HepG2 (cell line): ENCODE measurements at regions not wholly inside any gene's neighbourhood (a gene's known extent, or its start where the extent isn't known, plus 50 kb on each side); places are given as distances from the start of the nearest gene placed in this dataset.

Experiments
- ATAC-seq: fragments of 200-7000 bp; cut with Tn5 transposase; 3 replicates; pipeline ENCODE4 v1.9.1; 2020; ENCODE audit warnings: mild to moderate bottlenecking, moderate library complexity
- BruUV-seq: library from RNA; stranded (reverse); fragments of 400-500 nt; replicated peaks from 2 replicates; lab custom pipeline; 2021; lab: Mats Ljungman, UMichigan
- CTCF ChIA-PET: fragments of 300-600 bp; formaldehyde crosslinking; extraction: SDS; loops from one replicate; lab custom pipeline; 2021; ENCODE audit warnings: low total read pairs, inconsistent platforms, low intra/inter-chr PET ratio; lab: Yijun Ruan, JAX
- POLR2A ChIA-PET: fragments of 350-600 bp; sonication (Branson Sonifier 250); formaldehyde crosslinking; loops from one replicate; lab custom pipeline; 2020; ENCODE audit warnings: antibody characterized with exemption, inconsistent platforms; lab: Yijun Ruan, JAX
- DNase-seq: peaks from one replicate; pipeline ENCODE4 v3.0.0-alpha.2; 2015; ENCODE audit warnings: low spot score
- FAIRE-seq: peaks from 3 replicates; lab custom pipeline; 2011; peaks lifted over from hg19 to GRCh38; lab: Jason Lieb, UNC
- H2AFZ ChIP-seq: one replicate; pipeline ENCODE4 v1.6.1; 2011; ENCODE audit warnings: low read length, inconsistent platforms
- H3K27ac ChIP-seq: fragments of 300-600 bp; 3 replicates; pipeline ENCODE4 v1.8.0; 2011; ENCODE audit warnings: mixed run types, mild to moderate bottlenecking, mixed read lengths, low read length, inconsistent platforms; ENCODE audit not compliant: insufficient read depth; ENCODE audit errors: extremely low read length
- H3K27me3 ChIP-seq, 2 experiments: fragments of 200-600 bp in 1 of 2; 2 replicates in 1 of 2; 3 replicates in 1 of 2; pipeline versions ENCODE4 v1.6.0 to v1.8.0; 2011; ENCODE audit warnings: low read length in 2 of 2, mild to moderate bottlenecking in 2 of 2, moderate library complexity in 2 of 2, inconsistent platforms in 1 of 2; ENCODE audit not compliant: insufficient read depth in 2 of 2, control insufficient read depth in 1 of 2
- H3K36me3 ChIP-seq, 2 experiments: fragments of 200-600 bp in 1 of 2; replicated peaks in 1 of 2; 2 replicates in 1 of 2; 3 replicates in 1 of 2; pipeline versions ENCODE4 v1.5.1 to v1.8.0; 2011; ENCODE audit warnings: low read length in 2 of 2, inconsistent platforms in 1 of 2; ENCODE audit not compliant: insufficient read depth in 2 of 2, control insufficient read depth in 1 of 2
- H3K4me1 ChIP-seq: 2 replicates; pipeline ENCODE4 v1.5.1; 2012; ENCODE audit warnings: low read length, inconsistent platforms; ENCODE audit not compliant: insufficient read depth
- H3K4me2 ChIP-seq: 2 replicates; pipeline ENCODE4 v1.6.0; 2011; ENCODE audit warnings: low read depth, low read length, inconsistent platforms
- H3K4me3 ChIP-seq, 3 experiments: fragments of 200-600 bp in 1 of 3; sonication (generic), shearing (Covaris generic) in 1 of 3; replicated peaks in 1 of 3; 2 replicates each; pipeline ENCODE4 v1.5.1; 2011 to 2016; ENCODE audit warnings: low read length in 3 of 3, inconsistent platforms in 2 of 3, low read depth in 2 of 3, mild to moderate bottlenecking in 2 of 3, control low read depth in 1 of 3, mixed read lengths in 1 of 3; ENCODE audit not compliant: insufficient read depth in 1 of 3
- H3K79me2 ChIP-seq: one replicate; pipeline ENCODE4 v1.6.1; 2011; ENCODE audit warnings: low read length, inconsistent platforms; ENCODE audit not compliant: insufficient read depth
- H3K9ac ChIP-seq: 2 replicates; pipeline ENCODE4 v1.6.0; 2011; ENCODE audit warnings: mild to moderate bottlenecking, low read depth, low read length, inconsistent platforms; ENCODE audit not compliant: insufficient read depth
- H3K9me3 ChIP-seq: 2 replicates; pipeline ENCODE4 v1.5.1; 2012; ENCODE audit warnings: mild to moderate bottlenecking, low read length
- H4K20me1 ChIP-seq: 2 replicates; pipeline ENCODE4 v1.6.0; 2011; ENCODE audit warnings: inconsistent platforms, mild to moderate bottlenecking, low read length, moderate library complexity; ENCODE audit not compliant: insufficient read depth
- EEA1 ChIP-seq: sonication (generic); formaldehyde crosslinking; IDR thresholded peaks from 2 replicates; pipeline ENCODE4 v1.5.1; 2020; ENCODE audit warnings: mild to moderate bottlenecking, missing genetic modification reagents, borderline replicate concordance
- FOXP4 ChIP-seq: sonication (generic); formaldehyde crosslinking; IDR thresholded peaks from 2 replicates; pipeline ENCODE4 v1.4.0; 2020; ENCODE audit warnings: missing genetic modification reagents
- GABPB1 ChIP-seq: IDR thresholded peaks from 2 replicates; pipeline ENCODE4 v1.6.1; 2016; ENCODE audit warnings: mild to moderate bottlenecking, missing genetic modification reagents, moderate library complexity, missing compliant biosample characterization
- HOXA3 ChIP-seq: sonication (generic); formaldehyde crosslinking; IDR thresholded peaks from 2 replicates; pipeline ENCODE4 v1.5.0; 2020; ENCODE audit warnings: missing genetic modification reagents
- NCOA1 ChIP-seq: sonication (generic); formaldehyde crosslinking; IDR thresholded peaks from 2 replicates; pipeline ENCODE4 v1.9.0; 2021; ENCODE audit warnings: missing genetic modification reagents
- NPAS2 ChIP-seq: sonication (generic); formaldehyde crosslinking; IDR thresholded peaks from 2 replicates; pipeline ENCODE4 v1.8.0; 2022; ENCODE audit warnings: mild to moderate bottlenecking, missing genetic modification reagents, borderline replicate concordance
- NR0B2 ChIP-seq: sonication (generic); formaldehyde crosslinking; IDR thresholded peaks from 2 replicates; pipeline ENCODE4 v1.4.0; 2020; ENCODE audit warnings: mild to moderate bottlenecking, missing genetic modification reagents
- PLSCR1 ChIP-seq: sonication (generic); formaldehyde crosslinking; IDR thresholded peaks from 2 replicates; pipeline ENCODE4 v1.5.0; 2020; ENCODE audit warnings: missing genetic modification reagents, mild to moderate bottlenecking, borderline replicate concordance
- PRDM4 ChIP-seq: sonication (generic); formaldehyde crosslinking; IDR thresholded peaks from 2 replicates; pipeline ENCODE4 v1.9.0; 2021; ENCODE audit warnings: missing genetic modification reagents, borderline replicate concordance
- RNF219 ChIP-seq: sonication (generic); formaldehyde crosslinking; IDR thresholded peaks from 2 replicates; pipeline ENCODE4 v1.5.0; 2020; ENCODE audit warnings: mild to moderate bottlenecking, missing genetic modification reagents
- ZBTB4 ChIP-seq: sonication (generic); formaldehyde crosslinking; IDR thresholded peaks from 2 replicates; pipeline ENCODE4 v1.4.0; 2020; ENCODE audit warnings: missing genetic modification reagents, mild to moderate bottlenecking, borderline replicate concordance
- ZFX ChIP-seq: sonication (generic); formaldehyde crosslinking; IDR thresholded peaks from 2 replicates; pipeline ENCODE4 v1.4.0; 2020; ENCODE audit warnings: mild to moderate bottlenecking, low read depth, missing genetic modification reagents, moderate library complexity
- ZNF317 ChIP-seq: sonication (generic); formaldehyde crosslinking; IDR thresholded peaks from 2 replicates; pipeline ENCODE4 v1.5.0; 2020; ENCODE audit warnings: mild to moderate bottlenecking, missing genetic modification reagents
- WGBS: methylation state at CpG from one replicate; pipeline ENCODE4 v1.1.6; 2017; ENCODE audit warnings: low lambda C conversion rate; 5-methylcytosine and 5-hydroxymethylcytosine counted together
- in situ Hi-C: cut with HindIII; loops from 2 replicates; pipeline ENCODE4 v1.10.0; 2017; ENCODE audit warnings: low pct_unique_long_range_greater_than_20kb; ENCODE audit not compliant: extremely low pct_ligation_motif_present
- intact Hi-C: fragments of 100-400 bp; cut with micrococcal nuclease; formaldehyde crosslinking; loops from one replicate; pipeline ENCODE4 v1.10.0; 2022; ENCODE audit not compliant: unreplicated experiment

GRCh38 chr4:137599734-137600133 lies 67.4 kb upstream of the PCDH18 start:
- no peak overlapping the region for H3K4me2 ChIP-seq
- H4K20me1 ChIP-seq, result no peaks in the 10 kb centered on the region
- intact Hi-C loops, result no loop called here
- in situ Hi-C loops, result no loop called here
- no peak for TF ChIP-seq ZNF317 (CRISPR knock-in tag)
- no peak for TF ChIP-seq RNF219 (CRISPR knock-in tag)
- TF ChIP-seq NPAS2, result no peak
- TF ChIP-seq FOXP4 (CRISPR knock-in tag), result no peak
- no peak for TF ChIP-seq ZFX (CRISPR knock-in tag)
- TF ChIP-seq PLSCR1 (CRISPR knock-in tag), result no peak
- TF ChIP-seq HOXA3, result no peak
- no peak for TF ChIP-seq ZBTB4 (CRISPR knock-in tag)
- TF ChIP-seq GABPB1, result no peak
- TF ChIP-seq PRDM4 (CRISPR knock-in tag), result no peak
- TF ChIP-seq NR0B2 (CRISPR knock-in tag), result no peak
- TF ChIP-seq NCOA1 (CRISPR knock-in tag), result no peak
- no peak for TF ChIP-seq EEA1 (CRISPR knock-in tag)
- ChIA-PET CTCF (no interaction called here), POLR2A (no interaction called here)
- no peak for ATAC-seq
- no peaks in the 10 kb centered on the region for H3K9me3 ChIP-seq
- no peak for DNase-seq
- H2AFZ ChIP-seq, result no peak overlapping the region
- H3K27me3 ChIP-seq, result no peaks in the 10 kb centered on the region
- no peaks in the 10 kb centered on the region for H3K79me2 ChIP-seq
- 0% methylated on average over 1 of the region's 1 CpG for WGBS
- no peak for FAIRE-seq
- H3K27ac ChIP-seq, result no peak overlapping the region
- BruUV-seq, result no TSS peak
- H3K4me1 ChIP-seq, result no peaks in the 10 kb centered on the region
- H3K9ac ChIP-seq, result no peak overlapping the region
- H3K36me3 ChIP-seq, result no peaks in the 10 kb centered on the region
- no peak overlapping the region for H3K4me3 ChIP-seq
